ENCODE measurements at regions not wholly inside any gene's neighbourhood (a gene's known extent, or its start where the extent isn't known, plus 50 kb on each side); places are given as distances from the start of the nearest gene placed in this dataset.

- in situ Hi-C loops (cut with MboI; ENCODE audit: low sequenced_read_pairs, unreplicated experiment): no loop called here
- TF ChIP-seq CTCF (IDR thresholded peaks at IDR 0.05; ENCODE audit: borderline replicate concordance, control extremely low read depth, extremely low read depth, insufficient read depth, missing control alignments): no peak
- DNase-seq (ENCODE audit: low spot score): no peak
These were observed 106.6 kb downstream of the NXPE2 start for GRCh38 chr11:114784891-114785290.

GRCh38 chr11:114785820-114786219 is 107.5 kb downstream of the NXPE2 start:
- no peak for TF ChIP-seq CTCF (IDR thresholded peaks at IDR 0.05; ENCODE audit: borderline replicate concordance, control extremely low read depth, extremely low read depth, insufficient read depth, missing control alignments)
- in situ Hi-C loops (cut with MboI; ENCODE audit: low sequenced_read_pairs, unreplicated experiment): no loop called here
- DNase-seq (ENCODE audit: low spot score): no peak

- no peak for DNase-seq (ENCODE audit: low spot score)
- no peak for TF ChIP-seq CTCF (IDR thresholded peaks at IDR 0.05; ENCODE audit: borderline replicate concordance, control extremely low read depth, extremely low read depth, insufficient read depth, missing control alignments)
- in situ Hi-C loops (cut with MboI; ENCODE audit: low sequenced_read_pairs, unreplicated experiment): no loop called here
These were observed 108.8 kb downstream of the NXPE2 start for GRCh38 chr11:114787126-114787525.

GRCh38 chr11:114790910-114791309 is 112.6 kb downstream of the NXPE2 start:
- DNase-seq (ENCODE audit: low spot score): no peak
- TF ChIP-seq CTCF (IDR thresholded peaks at IDR 0.05; ENCODE audit: borderline replicate concordance, control extremely low read depth, extremely low read depth, insufficient read depth, missing control alignments): no peak
- in situ Hi-C loops (cut with MboI; ENCODE audit: low sequenced_read_pairs, unreplicated experiment): no loop called here

- DNase-seq (ENCODE audit: low spot score): no peak
- TF ChIP-seq CTCF (IDR thresholded peaks at IDR 0.05; ENCODE audit: borderline replicate concordance, control extremely low read depth, extremely low read depth, insufficient read depth, missing control alignments): no peak
- in situ Hi-C loops (cut with MboI; ENCODE audit: low sequenced_read_pairs, unreplicated experiment): no loop called here
These were observed 115.8 kb downstream of the NXPE2 start for GRCh38 chr11:114794048-114794684.

GRCh38 chr11:114796954-114797721 is 118.8 kb downstream of the NXPE2 start:
- DNase-seq (ENCODE audit: low spot score): no peak
- in situ Hi-C loops (cut with MboI; ENCODE audit: low sequenced_read_pairs, unreplicated experiment): no loop called here
- no peak for TF ChIP-seq CTCF (IDR thresholded peaks at IDR 0.05; ENCODE audit: borderline replicate concordance, control extremely low read depth, extremely low read depth, insufficient read depth, missing control alignments)
